ENCODE measurements at regions not wholly inside any gene's neighbourhood (a gene's known extent, or its start where the extent isn't known, plus 50 kb on each side); places are given as distances from the start of the nearest gene placed in this dataset.

DNA sequence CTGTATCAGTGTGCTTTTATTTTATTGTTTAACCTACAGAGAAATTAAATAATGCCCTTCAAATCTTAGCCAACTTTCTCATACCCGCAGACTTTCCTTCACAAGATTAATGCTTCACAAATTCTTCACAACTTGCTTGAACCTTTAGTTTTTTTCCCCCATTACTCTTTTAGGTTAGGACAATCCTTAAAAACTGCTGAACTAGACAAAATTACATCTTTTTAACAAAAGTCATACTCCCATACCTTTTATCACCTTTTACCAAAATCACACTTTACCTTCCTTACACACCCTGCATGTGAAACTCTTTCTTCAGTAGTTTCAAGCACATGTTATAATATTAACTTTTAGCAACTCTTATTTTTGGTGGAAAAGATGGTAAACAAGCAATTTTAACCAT lies 58.5 kb downstream of the SCGB2B2 start:
- TF ChIP-seq SP7 (tag by site-specific recombination; IDR thresholded peaks at IDR 0.05) (no peak), ZNF138 (tag by site-specific recombination; IDR thresholded peaks at IDR 0.05; ENCODE audit: borderline replicate concordance) (no peak)
